Activated CD8-positive, alpha-beta memory T cell treated with anti-CD3 and anti-CD28 coated beads, Interleukin-2, amount 10 ng/mL, durations not matched to agents 7 days and 5 days (primary cell): ENCODE measurements at regions not wholly inside any gene's neighbourhood (a gene's known extent, or its start where the extent isn't known, plus 50 kb on each side); places are given as distances from the start of the nearest gene placed in this dataset.
"Not testable (repeated sequence)": the region's sequence is repeated elsewhere in the genome, so short reads cannot be mapped to it uniquely, and the experiment has no call there.

ENCODE experiments used
- ATAC-seq: fragments of 150-1000 bp; cut with Tn5 transposase; one replicate; pipeline ENCODE4 v1.10.0; 2021; ENCODE audit warnings: moderate library complexity
- CTCF ChIA-PET: fragments of 350-600 bp; sonication (Branson Sonifier 250); formaldehyde crosslinking; loops from one replicate; lab custom pipeline; 2021; ENCODE audit warnings: antibody characterized with exemption; lab: Charles Lee
- DNase-seq: peaks from one replicate; pipeline ENCODE4 v3.0.0-alpha.2; 2020
- H3K27ac Mint-ChIP-seq: one replicate; pipeline ENCODE4 v1.8.0; 2021; ENCODE audit warnings: mild to moderate bottlenecking, mixed read lengths
- H3K27me3 Mint-ChIP-seq: one replicate; pipeline ENCODE4 v1.8.0; 2021; ENCODE audit warnings: mixed read lengths
- H3K36me3 Mint-ChIP-seq: one replicate; pipeline ENCODE4 v1.8.0; 2021; ENCODE audit warnings: mild to moderate bottlenecking, mixed read lengths
- H3K4me1 Mint-ChIP-seq: one replicate; pipeline ENCODE4 v1.8.0; 2021; ENCODE audit warnings: mixed read lengths
- H3K4me3 Mint-ChIP-seq: one replicate; pipeline ENCODE4 v1.8.0; 2021; ENCODE audit warnings: mild to moderate bottlenecking, moderate library complexity, mixed read lengths
- H3K9me3 Mint-ChIP-seq: one replicate; pipeline ENCODE4 v1.8.0; 2022; ENCODE audit warnings: low read depth, mixed read lengths

- H3K27me3 Mint-ChIP-seq, result no peaks in the 10 kb centered on the region
- no peak overlapping the region for H3K4me3 Mint-ChIP-seq
- peaks cover 63% of the 10 kb centered on the region for H3K4me1 Mint-ChIP-seq
- H3K9me3 Mint-ChIP-seq, result no peaks in the 10 kb centered on the region
- H3K36me3 Mint-ChIP-seq, result peaks cover 12% of the 10 kb centered on the region
- H3K27ac Mint-ChIP-seq, result no peak overlapping the region
- DNase-seq, result no peak
- no peak for ATAC-seq
- CTCF ChIA-PET, result interaction anchor here (0.8 to 2.0 kb wide), 4 partner anchors 7 to 45 kb away, joined by 3 to 7 read pairs (median 4); no protein-coding TSS in a partner anchor
These were observed 81.2 kb upstream of the RUNX3 start for GRCh38 chr1:25011275-25011674.

GRCh38 chr1:25009671-25010262, 79.7 kb upstream of the RUNX3 start:
- Mint-ChIP-seq H3K36me3 (peaks cover 12% of the 10 kb centered on the region), H3K4me3 (no peak overlapping the region), H3K9me3 (no peaks in the 10 kb centered on the region), H3K4me1 (peaks cover 72% of the 10 kb centered on the region), H3K27me3 (no peaks in the 10 kb centered on the region), H3K27ac (peak overlapping the region; percentile 54)
- CTCF ChIA-PET, result interaction anchor here (0.7 to 2.2 kb wide), 5 partner anchors 12 to 43 kb away, joined by 3 to 7 read pairs (median 5); no protein-coding TSS in a partner anchor
- peak; percentile 88 for ATAC-seq
- peak; percentile 81 for DNase-seq

- peak overlapping the region; percentile 1 for H3K27ac Mint-ChIP-seq
- ATAC-seq (no peak), DNase-seq (no peak)
- H3K36me3 Mint-ChIP-seq, result peaks cover 12% of the 10 kb centered on the region
- peaks cover 85% of the 10 kb centered on the region for H3K4me1 Mint-ChIP-seq
- CTCF ChIA-PET, result interaction anchor here (1.3 to 2.3 kb wide), 3 partner anchors 10 to 17 kb away, joined by 4 to 7 read pairs (median 5); no protein-coding TSS in a partner anchor
- no peak overlapping the region for H3K4me3 Mint-ChIP-seq
- no peaks in the 10 kb centered on the region for H3K27me3 Mint-ChIP-seq
- no peaks in the 10 kb centered on the region for H3K9me3 Mint-ChIP-seq
These were observed 78.1 kb upstream of the RUNX3 start for GRCh38 chr1:25008192-25008485.

GRCh38 chr1:25007390-25008191, 77.5 kb upstream of the RUNX3 start:
- not testable (repeated sequence) for H3K4me3 Mint-ChIP-seq, ATAC-seq, H3K27me3 Mint-ChIP-seq, DNase-seq, H3K9me3 Mint-ChIP-seq
- Mint-ChIP-seq H3K36me3 (peaks cover 12% of the 10 kb centered on the region), H3K4me1 (peaks cover 88% of the 10 kb centered on the region), H3K27ac (peak overlapping the region; percentile 1)
- CTCF ChIA-PET, result interaction anchor here (1.0 to 5.2 kb wide), 6 partner anchors 10 to 43 kb away, joined by 3 to 27 read pairs (median 3); no protein-coding TSS in a partner anchor

- H3K4me3 Mint-ChIP-seq, result no peak overlapping the region
- H3K9me3 Mint-ChIP-seq, result no peaks in the 10 kb centered on the region
- DNase-seq, result no peak
- peaks cover 11% of the 10 kb centered on the region for H3K36me3 Mint-ChIP-seq
- H3K4me1 Mint-ChIP-seq, result peaks cover 80% of the 10 kb centered on the region
- ATAC-seq, result no peak
- CTCF ChIA-PET, result interaction anchor here (1.0 to 5.2 kb wide), 6 partner anchors 11 to 42 kb away, joined by 3 to 27 read pairs (median 3); no protein-coding TSS in a partner anchor
- no peaks in the 10 kb centered on the region for H3K27me3 Mint-ChIP-seq
- no peak overlapping the region for H3K27ac Mint-ChIP-seq
These were observed 76.7 kb upstream of the RUNX3 start for GRCh38 chr1:25006770-25007169.

- peaks cover 85% of the 10 kb centered on the region for H3K4me1 Mint-ChIP-seq
- H3K4me3 Mint-ChIP-seq, result no peak overlapping the region
- no peaks in the 10 kb centered on the region for H3K27me3 Mint-ChIP-seq
- H3K36me3 Mint-ChIP-seq, result peaks cover 1% of the 10 kb centered on the region
- H3K9me3 Mint-ChIP-seq, result no peaks in the 10 kb centered on the region
- no peak overlapping the region for H3K27ac Mint-ChIP-seq
- CTCF ChIA-PET, result interaction anchor here (1.0 to 5.2 kb wide), 9 partner anchors 8 to 39 kb away, joined by 3 to 27 read pairs (median 4); no protein-coding TSS in a partner anchor
- no peak for ATAC-seq
- DNase-seq, result peak; percentile 73
These were observed 74.3 kb upstream of the RUNX3 start for GRCh38 chr1:25004355-25004754.

GRCh38 chr1:25003457-25004190, 73.5 kb upstream of the RUNX3 start:
- CTCF ChIA-PET, result interaction anchor here (1.0 to 5.2 kb wide), 11 partner anchors 8 to 155 kb away, joined by 3 to 27 read pairs (median 4); no protein-coding TSS in a partner anchor
- peaks cover 87% of the 10 kb centered on the region for H3K4me1 Mint-ChIP-seq
- H3K4me3 Mint-ChIP-seq, result no peak overlapping the region
- peak; percentile 10 for ATAC-seq
- no peak for DNase-seq
- H3K27me3 Mint-ChIP-seq, result no peaks in the 10 kb centered on the region
- H3K27ac Mint-ChIP-seq, result peak overlapping the region; percentile 53
- H3K9me3 Mint-ChIP-seq, result no peaks in the 10 kb centered on the region
- peaks cover 1% of the 10 kb centered on the region for H3K36me3 Mint-ChIP-seq

GRCh38 chr1:25003000-25003399, 72.9 kb upstream of the RUNX3 start:
- Mint-ChIP-seq H3K27me3 (no peaks in the 10 kb centered on the region), H3K36me3 (peaks cover 1% of the 10 kb centered on the region), H3K4me3 (no peak overlapping the region), H3K4me1 (peaks cover 85% of the 10 kb centered on the region), H3K9me3 (no peaks in the 10 kb centered on the region), H3K27ac (peak overlapping the region; percentile 43)
- CTCF ChIA-PET, result interaction anchor here (0.6 to 5.2 kb wide), 7 partner anchors 11 to 364 kb away, joined by 3 to 27 read pairs (median 4); no protein-coding TSS in a partner anchor
- no peak for DNase-seq
- ATAC-seq, result no peak

GRCh38 chr1:25001125-25001915, 71.2 kb upstream of the RUNX3 start:
- Mint-ChIP-seq H3K4me1 (peaks cover 85% of the 10 kb centered on the region), H3K36me3 (peaks cover 9% of the 10 kb centered on the region), H3K27ac (peak overlapping the region; percentile 89), H3K9me3 (no peaks in the 10 kb centered on the region), H3K27me3 (no peaks in the 10 kb centered on the region), H3K4me3 (peak overlapping the region; percentile 22)
- peak; percentile 4 for ATAC-seq
- CTCF ChIA-PET, result interaction anchor here (0.8 to 1.5 kb wide), 2 partner anchors 21 to 35 kb away, joined by 3 to 4 read pairs; no protein-coding TSS in a partner anchor
- DNase-seq, result peak; percentile 68

- Mint-ChIP-seq H3K27ac (peak overlapping the region; percentile 78), H3K27me3 (no peaks in the 10 kb centered on the region), H3K4me1 (peaks cover 89% of the 10 kb centered on the region), H3K9me3 (no peaks in the 10 kb centered on the region), H3K36me3 (peaks cover 10% of the 10 kb centered on the region), H3K4me3 (no peak overlapping the region)
- CTCF ChIA-PET, result interaction anchor here (1.0 to 10.7 kb wide), 5 partner anchors 13 to 37 kb away, joined by 3 to 108 read pairs (median 4); no protein-coding TSS in a partner anchor
- ATAC-seq (no peak), DNase-seq (no peak)
These were observed 69.8 kb upstream of the RUNX3 start for GRCh38 chr1:24999906-25000305.

GRCh38 chr1:24999426-24999825, 69.3 kb upstream of the RUNX3 start:
- CTCF ChIA-PET, result interaction anchor here (1.0 to 10.7 kb wide), 6 partner anchors 13 to 38 kb away, joined by 3 to 108 read pairs (median 17); no protein-coding TSS in a partner anchor
- peaks cover 10% of the 10 kb centered on the region for H3K36me3 Mint-ChIP-seq
- H3K9me3 Mint-ChIP-seq, result no peaks in the 10 kb centered on the region
- H3K27ac Mint-ChIP-seq, result peak overlapping the region; percentile 78
- H3K4me3 Mint-ChIP-seq, result no peak overlapping the region
- ATAC-seq, result no peak
- no peaks in the 10 kb centered on the region for H3K27me3 Mint-ChIP-seq
- peaks cover 89% of the 10 kb centered on the region for H3K4me1 Mint-ChIP-seq
- no peak for DNase-seq

GRCh38 chr1:24998563-24999245, 68.6 kb upstream of the RUNX3 start:
- Mint-ChIP-seq H3K36me3 (peaks cover 10% of the 10 kb centered on the region), H3K4me3 (no peak overlapping the region), H3K9me3 (no peaks in the 10 kb centered on the region), H3K4me1 (peaks cover 89% of the 10 kb centered on the region), H3K27me3 (no peaks in the 10 kb centered on the region), H3K27ac (peak overlapping the region; percentile 78)
- ATAC-seq (no peak), DNase-seq (no peak)
- CTCF ChIA-PET, result interaction anchor here (0.8 to 10.7 kb wide), 10 partner anchors 10 to 39 kb away, joined by 3 to 108 read pairs (median 16); no protein-coding TSS in a partner anchor
